ENCODE measurements at regions not wholly inside any gene's neighbourhood (a gene's known extent, or its start where the extent isn't known, plus 50 kb on each side); places are given as distances from the start of the nearest gene placed in this dataset.

DNA sequence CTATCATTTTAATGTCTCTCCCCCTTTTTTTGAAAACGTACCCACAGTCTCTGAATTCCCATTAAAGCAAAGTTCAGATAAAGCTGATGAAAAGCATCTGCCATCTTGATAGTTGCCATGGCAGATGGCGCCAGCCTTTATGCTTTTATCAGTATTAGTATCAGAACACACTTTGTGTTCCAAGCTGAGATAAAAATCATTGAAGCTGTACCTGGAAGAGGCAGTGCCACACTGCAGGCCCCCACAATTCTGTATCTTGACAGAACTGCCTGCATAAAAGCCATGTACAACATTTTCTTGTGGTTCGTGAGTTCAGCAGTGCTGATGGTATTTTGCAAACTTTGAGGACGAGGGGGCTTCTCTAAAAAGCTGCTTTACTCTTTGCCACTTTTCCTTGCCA, 311.7 kb downstream of the SATB1 start:
- DNase-seq = no peak
- H3K4me1 ChIP-seq = peaks cover 0 to 14% (median 4%) of the 10 kb centered on the region in 6 donors
- H3K36me3 ChIP-seq = no peaks in the 10 kb centered on the region
- intact Hi-C loops (cut with DNase I; ENCODE audit: low total_unique reads) = no loop called here
- no peaks in the 10 kb centered on the region for H3K9me3 ChIP-seq
- TF ChIP-seq POLR2A (IDR thresholded peaks at IDR 0.05) (no peak), POLR2AphosphoS5 (IDR thresholded peaks at IDR 0.05) (no peak)
- TF ChIP-seq, protein P1, sequence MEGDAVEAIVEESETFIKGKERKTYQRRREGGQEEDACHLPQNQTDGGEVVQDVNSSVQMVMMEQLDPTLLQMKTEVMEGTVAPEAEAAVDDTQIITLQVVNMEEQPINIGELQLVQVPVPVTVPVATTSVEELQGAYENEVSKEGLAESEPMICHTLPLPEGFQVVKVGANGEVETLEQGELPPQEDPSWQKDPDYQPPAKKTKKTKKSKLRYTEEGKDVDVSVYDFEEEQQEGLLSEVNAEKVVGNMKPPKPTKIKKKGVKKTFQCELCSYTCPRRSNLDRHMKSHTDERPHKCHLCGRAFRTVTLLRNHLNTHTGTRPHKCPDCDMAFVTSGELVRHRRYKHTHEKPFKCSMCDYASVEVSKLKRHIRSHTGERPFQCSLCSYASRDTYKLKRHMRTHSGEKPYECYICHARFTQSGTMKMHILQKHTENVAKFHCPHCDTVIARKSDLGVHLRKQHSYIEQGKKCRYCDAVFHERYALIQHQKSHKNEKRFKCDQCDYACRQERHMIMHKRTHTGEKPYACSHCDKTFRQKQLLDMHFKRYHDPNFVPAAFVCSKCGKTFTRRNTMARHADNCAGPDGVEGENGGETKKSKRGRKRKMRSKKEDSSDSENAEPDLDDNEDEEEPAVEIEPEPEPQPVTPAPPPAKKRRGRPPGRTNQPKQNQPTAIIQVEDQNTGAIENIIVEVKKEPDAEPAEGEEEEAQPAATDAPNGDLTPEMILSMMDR (IDR thresholded peaks at IDR 0.05 in 8 of 11, conservative IDR thresholded peaks at IDR 0.05 in 3 of 11) = no peak
- no peak overlapping the region for H3K4me3 ChIP-seq
- no peak overlapping the region for H3K27ac ChIP-seq
- 59 to 80% (median 76%) methylated on average over 4 of the region's 4 CpGs for WGBS, 5 donors
- H3K27me3 ChIP-seq (replicated peaks in 1 of 7) = no peaks in the 10 kb centered on the region

DNA sequence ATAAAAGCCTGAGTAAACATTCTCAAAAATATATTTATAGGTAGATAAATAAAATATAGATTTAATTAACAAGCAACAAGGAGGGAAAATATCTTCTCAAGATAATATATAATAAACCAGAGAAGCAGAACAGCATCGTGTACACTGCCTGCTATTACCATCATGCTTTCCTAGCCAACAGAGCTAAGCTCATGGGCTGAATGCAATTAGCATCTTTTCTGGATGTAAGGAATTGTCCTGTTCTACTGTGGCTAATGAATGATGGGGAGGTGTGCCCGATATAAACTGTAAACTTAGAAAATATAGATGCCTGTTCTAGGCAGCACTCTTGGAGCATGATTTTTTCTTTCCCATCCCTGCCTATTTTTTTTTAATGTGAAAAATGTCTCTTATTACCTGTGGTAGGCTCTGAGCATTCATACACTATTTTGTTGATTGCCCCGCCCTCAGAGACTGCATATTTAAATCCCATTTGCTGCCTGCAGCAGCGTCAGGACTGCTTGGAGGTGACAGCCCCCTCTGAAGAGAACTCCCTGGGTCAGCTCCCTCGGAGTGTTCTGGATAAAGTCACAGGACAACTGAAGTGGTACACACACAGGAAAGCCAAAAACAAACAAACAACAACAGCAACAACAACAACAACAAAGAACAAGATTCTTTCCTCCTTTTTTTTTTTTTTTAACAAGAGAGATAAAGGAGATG, 312.3 kb downstream of the SATB1 start:
- Histone ChIP-seq H3K9me3 (no peaks in the 10 kb centered on the region), H3K4me3 (no peak overlapping the region), H3K27ac (no peak overlapping the region), H3K36me3 (no peaks in the 10 kb centered on the region), H3K4me1 (peaks cover 0 to 14% (median 4%) of the 10 kb centered on the region in 6 donors), H3K27me3 (replicated peaks in 1 of 7) (no peaks in the 10 kb centered on the region)
- TF ChIP-seq, protein P1 (IDR thresholded peaks at IDR 0.05 in 8 of 11, conservative IDR thresholded peaks at IDR 0.05 in 3 of 11) = no peak
- TF ChIP-seq POLR2A (IDR thresholded peaks at IDR 0.05) = no peak
- TF ChIP-seq POLR2AphosphoS5 (IDR thresholded peaks at IDR 0.05) = no peak
- intact Hi-C loops (cut with DNase I; ENCODE audit: low total_unique reads) = no loop called here
- 74 to 82% (median 78%) methylated on average over 5 of the region's 5 CpGs for WGBS, 5 donors
- no peak for DNase-seq

DNA sequence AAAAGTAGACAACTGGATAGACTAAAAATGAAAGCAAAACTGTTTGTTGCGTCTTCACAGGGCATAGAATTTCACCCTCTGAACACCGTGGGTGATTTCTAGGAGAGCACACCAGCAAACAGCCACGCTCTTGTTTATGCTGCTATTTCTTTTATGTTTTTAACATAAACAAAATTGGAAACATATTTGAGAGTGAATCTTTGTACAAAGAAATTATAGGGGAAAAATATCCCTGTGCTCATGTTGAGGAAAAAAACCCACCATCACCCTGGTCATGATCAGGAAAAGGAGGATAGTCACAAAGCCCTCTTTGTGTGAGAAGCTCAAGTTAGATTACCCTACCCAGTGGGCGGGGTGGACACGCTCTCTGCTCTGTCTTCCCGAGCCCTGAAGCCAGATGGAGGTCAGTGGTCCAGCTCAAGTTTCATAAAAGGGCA, 313.3 kb downstream of the SATB1 start:
- intact Hi-C loops (cut with DNase I; ENCODE audit: low total_unique reads) = no loop called here
- no peak overlapping the region for H3K27ac ChIP-seq
- H3K36me3 ChIP-seq = no peaks in the 10 kb centered on the region
- H3K4me3 ChIP-seq = peak overlapping the region in 2 of 8 donors; percentile 7 to 42
- DNase-seq = no peak
- 3 to 16% (median 8%) methylated on average over 6 of the region's 6 CpGs for WGBS, 5 donors
- TF ChIP-seq POLR2A (IDR thresholded peaks at IDR 0.05) (no peak), POLR2AphosphoS5 (IDR thresholded peaks at IDR 0.05) (no peak)
- TF ChIP-seq, protein P1 (IDR thresholded peaks at IDR 0.05 in 8 of 11, conservative IDR thresholded peaks at IDR 0.05 in 3 of 11) = no peak
- no peaks in the 10 kb centered on the region for H3K9me3 ChIP-seq
- H3K4me1 ChIP-seq = peaks cover 0 to 14% (median 4%) of the 10 kb centered on the region in 6 donors
- no peaks in the 10 kb centered on the region for H3K27me3 ChIP-seq (replicated peaks in 1 of 7)

DNA sequence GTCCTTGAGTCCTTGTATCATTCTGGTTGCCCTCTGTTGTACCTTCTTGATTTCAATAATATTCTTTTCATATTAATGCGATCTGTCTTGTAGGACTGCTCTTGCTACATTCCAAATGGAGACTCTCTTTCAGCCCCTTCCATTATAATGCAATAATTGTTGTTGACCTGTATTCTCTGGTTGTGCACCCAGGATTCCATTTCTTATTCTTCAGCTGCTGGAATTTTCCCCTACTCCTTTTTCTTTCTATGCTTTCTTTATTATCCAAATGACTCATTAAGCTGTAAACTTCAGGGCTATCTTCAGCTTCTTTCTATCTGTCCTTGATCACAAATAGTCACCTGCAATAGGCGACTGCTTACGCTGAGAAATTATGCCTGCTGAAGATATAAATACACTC, 321.5 kb downstream of the SATB1 start:
- no peak overlapping the region for H3K4me3 ChIP-seq
- no peak for DNase-seq
- H3K9me3 ChIP-seq = no peaks in the 10 kb centered on the region
- H3K27me3 ChIP-seq (replicated peaks in 1 of 7) = no peaks in the 10 kb centered on the region
- no peaks in the 10 kb centered on the region for H3K36me3 ChIP-seq
- TF ChIP-seq POLR2AphosphoS5 (IDR thresholded peaks at IDR 0.05) (no peak), POLR2A (IDR thresholded peaks at IDR 0.05) (no peak)
- TF ChIP-seq, protein P1 (IDR thresholded peaks at IDR 0.05 in 8 of 11, conservative IDR thresholded peaks at IDR 0.05 in 3 of 11) = no peak
- H3K4me1 ChIP-seq = no peaks in the 10 kb centered on the region
- H3K27ac ChIP-seq = no peak overlapping the region
- intact Hi-C loops (cut with DNase I; ENCODE audit: low total_unique reads) = no loop called here
- 92 to 96% (median 93%) methylated on average over 3 of the region's 3 CpGs for WGBS, 5 donors
